22Rv1 (cell line): ENCODE measurements at regions not wholly inside any gene's neighbourhood (a gene's known extent, or its start where the extent isn't known, plus 50 kb on each side); places are given as distances from the start of the nearest gene placed in this dataset.

Experiments
- H3K27ac ChIP-seq: fragments of 450-650 bp; 2 replicates; pipeline ENCODE4 v1.5.1; 2017
- ZFX ChIP-seq: fragments of 450-650 bp; IDR thresholded peaks from 2 replicates; pipeline ENCODE4 v1.6.1; 2017; ENCODE audit warnings: antibody characterized with exemption, borderline replicate concordance
- TF ChIP-seq, protein P1 (sequence below): fragments of 450-650 bp; IDR thresholded peaks from 2 replicates; pipeline ENCODE4 v1.5.1; 2017; ENCODE audit warnings: mild to moderate bottlenecking

DNA sequence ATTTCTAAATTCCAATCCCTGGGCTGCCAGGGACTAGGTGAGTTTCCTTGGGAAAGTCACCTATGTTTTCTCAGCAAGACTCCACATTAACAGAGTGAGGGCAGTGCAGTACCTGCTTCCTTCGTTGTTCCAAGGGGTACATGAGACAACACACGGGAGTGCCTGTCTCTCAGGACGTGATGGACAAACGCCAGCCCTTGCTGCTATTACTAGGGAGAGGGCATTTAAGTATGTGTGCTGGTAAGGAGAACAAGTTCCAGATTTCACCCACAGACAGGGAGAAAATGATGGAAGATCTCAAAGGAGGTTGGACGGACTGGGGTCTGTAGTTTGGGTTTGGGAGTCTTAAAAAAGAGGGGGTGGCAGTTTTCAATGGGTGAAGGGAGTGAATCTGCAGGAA lies 195.7 kb downstream of the HERPUD2 start:
- no peak overlapping the region for H3K27ac ChIP-seq

GRCh38 chr7:35498416-35498815 lies 196.5 kb downstream of the HERPUD2 start:
- TF ChIP-seq, protein P1, sequence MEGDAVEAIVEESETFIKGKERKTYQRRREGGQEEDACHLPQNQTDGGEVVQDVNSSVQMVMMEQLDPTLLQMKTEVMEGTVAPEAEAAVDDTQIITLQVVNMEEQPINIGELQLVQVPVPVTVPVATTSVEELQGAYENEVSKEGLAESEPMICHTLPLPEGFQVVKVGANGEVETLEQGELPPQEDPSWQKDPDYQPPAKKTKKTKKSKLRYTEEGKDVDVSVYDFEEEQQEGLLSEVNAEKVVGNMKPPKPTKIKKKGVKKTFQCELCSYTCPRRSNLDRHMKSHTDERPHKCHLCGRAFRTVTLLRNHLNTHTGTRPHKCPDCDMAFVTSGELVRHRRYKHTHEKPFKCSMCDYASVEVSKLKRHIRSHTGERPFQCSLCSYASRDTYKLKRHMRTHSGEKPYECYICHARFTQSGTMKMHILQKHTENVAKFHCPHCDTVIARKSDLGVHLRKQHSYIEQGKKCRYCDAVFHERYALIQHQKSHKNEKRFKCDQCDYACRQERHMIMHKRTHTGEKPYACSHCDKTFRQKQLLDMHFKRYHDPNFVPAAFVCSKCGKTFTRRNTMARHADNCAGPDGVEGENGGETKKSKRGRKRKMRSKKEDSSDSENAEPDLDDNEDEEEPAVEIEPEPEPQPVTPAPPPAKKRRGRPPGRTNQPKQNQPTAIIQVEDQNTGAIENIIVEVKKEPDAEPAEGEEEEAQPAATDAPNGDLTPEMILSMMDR: no peak
- TF ChIP-seq ZFX: no peak
- no peak overlapping the region for H3K27ac ChIP-seq

More for the DNA sequence above, 195.7 kb downstream of the HERPUD2 start:
- TF ChIP-seq, protein P1: no peak
- TF ChIP-seq ZFX: no peak

DNA sequence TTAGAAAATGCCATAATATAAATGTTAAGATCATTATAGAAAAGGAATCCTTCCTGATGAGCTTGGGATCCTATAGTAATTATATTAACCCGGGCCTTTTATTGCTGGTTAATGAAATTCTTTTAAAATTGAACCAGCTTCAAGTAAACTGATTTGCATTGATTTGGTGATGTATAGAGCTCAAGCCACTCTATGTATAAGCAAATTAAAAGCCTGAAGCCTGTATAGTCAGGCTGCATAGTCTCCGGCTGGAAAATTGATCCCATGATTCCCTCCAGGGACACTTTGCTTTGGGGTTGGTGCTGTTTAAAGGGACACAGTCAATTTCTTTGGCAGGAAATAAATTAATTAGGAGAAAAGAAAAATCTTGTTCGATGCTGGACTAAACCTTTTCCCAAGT lies 199.1 kb downstream of the HERPUD2 start:
- TF ChIP-seq, protein P1: no peak
- no peak for TF ChIP-seq ZFX
- H3K27ac ChIP-seq: no peak overlapping the region

DNA sequence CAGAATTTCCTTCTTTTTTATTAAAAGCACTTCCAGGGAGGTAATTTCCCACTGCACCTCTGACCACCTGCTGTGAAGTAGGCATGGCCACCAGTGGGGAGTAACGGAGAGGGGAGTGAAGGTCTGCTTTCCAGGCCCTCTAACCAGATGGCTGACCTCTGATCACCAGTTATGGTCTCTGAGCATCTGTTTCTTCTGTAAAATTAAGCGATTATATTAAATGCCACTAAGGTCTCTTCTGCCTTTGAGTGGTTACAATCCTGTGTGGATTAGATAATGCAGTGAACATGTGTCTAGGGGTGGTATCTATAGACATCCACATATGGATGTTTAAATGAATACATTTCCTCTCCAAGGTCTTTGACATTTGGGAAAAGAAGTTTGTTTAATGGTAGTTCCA lies 199.6 kb downstream of the HERPUD2 start:
- TF ChIP-seq ZFX: no peak
- TF ChIP-seq, protein P1: no peak
- H3K27ac ChIP-seq: no peak overlapping the region

DNA sequence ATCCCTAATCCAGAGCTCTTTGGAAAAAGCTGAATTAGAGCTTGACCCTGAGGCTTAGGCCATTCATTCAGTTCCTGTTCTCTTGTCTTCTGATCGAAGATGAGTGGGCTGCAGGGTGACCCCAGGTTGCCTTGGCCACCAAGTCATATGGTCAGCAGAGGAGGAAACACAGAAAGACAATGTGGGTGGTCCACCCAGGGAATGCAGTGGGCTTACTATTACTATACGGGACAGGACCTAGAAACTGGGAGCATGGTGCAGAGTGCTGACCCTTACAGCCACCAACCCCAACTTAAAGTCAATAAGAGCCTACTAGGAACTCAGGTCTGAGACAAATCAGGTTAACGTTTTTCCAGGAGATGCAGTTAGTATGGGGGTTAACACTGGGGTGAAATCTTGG lies 200.5 kb downstream of the HERPUD2 start:
- no peak overlapping the region for H3K27ac ChIP-seq
- no peak for TF ChIP-seq ZFX
- TF ChIP-seq, protein P1: no peak

DNA sequence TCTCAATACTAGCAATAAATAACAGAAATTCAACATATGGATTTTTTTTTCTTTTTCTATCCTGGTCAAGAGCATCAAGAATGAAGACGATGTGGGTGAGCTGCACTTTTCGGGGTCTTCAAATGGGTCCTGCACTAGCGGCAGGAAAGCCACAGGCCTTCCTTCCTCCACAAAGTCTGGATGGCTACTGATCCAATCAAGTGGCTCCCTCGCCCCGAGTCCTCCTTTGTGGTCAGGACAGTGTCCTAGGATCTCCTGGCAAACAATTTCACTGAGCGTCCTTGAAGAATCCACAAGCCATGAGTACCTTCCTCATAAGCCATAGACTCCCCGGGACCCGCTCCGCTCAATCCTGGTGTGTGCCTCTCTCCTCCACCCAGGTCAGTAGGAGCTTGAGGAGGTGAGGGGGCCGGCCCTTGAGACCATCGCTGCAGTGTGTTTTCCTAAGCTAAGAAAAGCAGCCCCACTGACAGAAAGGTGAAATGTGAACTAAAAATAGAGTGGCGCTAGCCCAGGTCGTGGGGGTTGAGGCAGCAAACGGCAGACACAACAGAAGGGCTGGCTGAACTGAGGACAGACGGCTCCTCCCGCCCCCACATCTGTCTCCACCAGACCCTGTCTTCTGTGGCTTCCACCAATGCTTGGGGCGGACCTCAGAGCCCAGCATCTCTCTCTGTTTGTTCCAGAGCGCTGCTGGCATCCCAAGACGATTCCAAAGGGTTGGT lies 202.3 kb downstream of the HERPUD2 start:
- H3K27ac ChIP-seq: no peak overlapping the region
- TF ChIP-seq, protein P1: no peak
- no peak for TF ChIP-seq ZFX

GRCh38 chr7:35491233-35491632 lies 203.7 kb downstream of the HERPUD2 start:
- no peak overlapping the region for H3K27ac ChIP-seq
- TF ChIP-seq, protein P1: no peak
- TF ChIP-seq ZFX: no peak
